Cardiac fibroblast (primary cell): ENCODE measurements at regions not wholly inside any gene's neighbourhood (a gene's known extent, or its start where the extent isn't known, plus 50 kb on each side); places are given as distances from the start of the nearest gene placed in this dataset.

Experiments
- DNase-seq, 2 donors: peaks; one replicate each; pipeline versions ENCODE4 v3.0.0 to v3.0.0-alpha.2; 2010; ENCODE audit warnings: low read depth in 2 of 2
- H3K4me3 ChIP-seq, 2 donors: replicated peaks in 1 of 2; 1 replicate in 1 of 2; 2 replicates in 1 of 2; pipeline ENCODE4 v1.5.1; 2011; ENCODE audit warnings: low read depth in 2 of 2, low read length in 2 of 2, mild to moderate bottlenecking in 2 of 2, moderate library complexity in 1 of 2
- CTCF ChIP-seq: IDR thresholded peaks from one replicate; pipeline ENCODE4 v1.5.1; 2011; ENCODE audit warnings: low read depth, mild to moderate bottlenecking, low read length, inconsistent platforms

- no peak overlapping the region for H3K4me3 ChIP-seq
Observed at GRCh38 chr5:159751459-159751858, 164.8 kb upstream of the ADRA1B start.

GRCh38 chr5:159752622-159753275 lies 163.5 kb upstream of the ADRA1B start:
- no peak overlapping the region for H3K4me3 ChIP-seq
- no peak for TF ChIP-seq CTCF
- peak in 1 of 2 donors; percentile 78 for DNase-seq

More at GRCh38 chr5:159751459-159751858, 164.8 kb upstream of the ADRA1B start:
- no peak for DNase-seq
- TF ChIP-seq CTCF: no peak

GRCh38 chr5:159758189-159758588 lies 158.1 kb upstream of the ADRA1B start:
- no peak for DNase-seq
- TF ChIP-seq CTCF: no peak
- no peak overlapping the region for H3K4me3 ChIP-seq

GRCh38 chr5:159759791-159760290 lies 156.4 kb upstream of the ADRA1B start:
- TF ChIP-seq CTCF: no peak
- DNase-seq: no peak
- no peak overlapping the region for H3K4me3 ChIP-seq

GRCh38 chr5:159762921-159763320 lies 153.4 kb upstream of the ADRA1B start:
- DNase-seq: peak in 1 of 2 donors; percentile 74
- no peak for TF ChIP-seq CTCF
- no peak overlapping the region for H3K4me3 ChIP-seq

GRCh38 chr5:159763562-159763961 lies 152.7 kb upstream of the ADRA1B start:
- no peak for TF ChIP-seq CTCF
- H3K4me3 ChIP-seq: no peak overlapping the region
- peak in 1 of 2 donors; percentile 48 for DNase-seq
